NCI-H748 treated with DMSO at 0.1 percent for 48 hours (cell line): ENCODE measurements at regions not wholly inside any gene's neighbourhood (a gene's known extent, or its start where the extent isn't known, plus 50 kb on each side); places are given as distances from the start of the nearest gene placed in this dataset.

Source experiments
- DNase-seq: peaks from one replicate; lab custom pipeline; 2025; lab: John Stamatoyannopoulos, UW

DNA sequence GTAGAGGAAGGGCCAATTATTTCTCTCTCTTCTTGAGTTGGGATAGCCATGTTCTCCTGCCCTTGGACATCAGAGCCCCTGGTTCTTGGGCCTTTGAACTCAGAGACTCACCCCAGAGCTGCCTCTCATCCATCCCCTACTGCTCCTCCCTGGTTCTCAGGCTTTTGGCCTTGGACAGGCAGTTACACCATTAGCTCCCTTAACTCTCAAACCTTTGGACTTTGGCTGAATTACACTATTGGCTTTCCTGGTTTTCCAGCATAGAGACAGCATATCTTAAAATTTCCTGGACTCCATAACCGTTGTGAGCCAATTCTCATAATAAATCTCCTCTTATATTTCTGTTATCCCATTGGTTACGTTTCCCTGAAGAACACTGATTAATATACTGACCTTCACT is 63.7 kb upstream of the CHL1 start:
- DNase-seq = no peak

DNA sequence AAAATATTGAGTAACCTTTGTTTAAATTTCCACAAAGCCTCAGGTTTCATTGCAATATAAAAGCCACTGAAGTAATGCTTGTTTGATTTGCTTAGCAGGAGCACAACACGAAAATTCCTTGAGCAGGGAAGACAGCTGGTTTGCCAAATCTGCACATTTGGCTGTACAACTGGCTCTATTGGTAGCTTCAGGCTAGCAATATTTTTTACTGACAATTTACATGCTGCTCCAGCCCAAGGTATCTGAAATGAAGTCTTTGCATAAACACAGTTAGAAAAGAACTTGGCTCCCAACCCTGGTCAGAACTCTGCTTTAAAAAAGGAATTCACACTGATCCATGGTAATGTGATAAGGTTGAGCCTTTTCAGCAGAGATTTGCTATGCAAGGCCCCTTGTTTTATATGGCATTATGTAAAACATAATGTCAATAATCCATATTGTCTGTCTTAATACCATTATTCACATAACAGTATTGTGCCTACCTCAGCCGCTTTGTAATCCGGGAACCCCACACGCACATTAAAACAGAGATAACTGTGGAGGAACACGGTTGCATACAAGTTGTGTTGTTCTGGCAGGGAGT is 55.7 kb upstream of the CHL1 start:
- DNase-seq = no peak
